ENCODE measurements at regions not wholly inside any gene's neighbourhood (a gene's known extent, or its start where the extent isn't known, plus 50 kb on each side); places are given as distances from the start of the nearest gene placed in this dataset.

- DNase-seq = no peak
Observed at GRCh38 chr20:60288945-60289344, 330.7 kb downstream of the CDH26 start.

- no peak for DNase-seq
Observed at GRCh38 chr20:60292001-60292520, 333.8 kb downstream of the CDH26 start.

- no peak for DNase-seq
Observed at GRCh38 chr20:60294632-60295031, 336.4 kb downstream of the CDH26 start.

GRCh38 chr20:60295214-60295613 is 337.0 kb downstream of the CDH26 start:
- no peak for DNase-seq

- no peak for DNase-seq
Observed at GRCh38 chr20:60297649-60298048, 339.4 kb downstream of the CDH26 start.

- no peak for DNase-seq
Observed at GRCh38 chr20:60298647-60299046, 340.4 kb downstream of the CDH26 start.

GRCh38 chr20:60299951-60300350 is 341.7 kb downstream of the CDH26 start:
- DNase-seq = no peak

GRCh38 chr20:60300374-60300773 is 342.2 kb downstream of the CDH26 start:
- DNase-seq = no peak

- DNase-seq = no peak
Observed at GRCh38 chr20:60302875-60303274, 344.7 kb downstream of the CDH26 start.

- no peak for DNase-seq
Observed at GRCh38 chr20:60304026-60304590, 345.9 kb downstream of the CDH26 start.

GRCh38 chr20:60304931-60305330 is 346.7 kb downstream of the CDH26 start:
- DNase-seq = no peak

GRCh38 chr20:60306105-60306504 is 347.9 kb downstream of the CDH26 start:
- DNase-seq = no peak

- no peak for DNase-seq
Observed at GRCh38 chr20:60306551-60306950, 348.3 kb downstream of the CDH26 start.

- no peak for DNase-seq
Observed at GRCh38 chr20:60310560-60311349, 352.5 kb downstream of the CDH26 start.

GRCh38 chr20:60313191-60313590 is 355.0 kb downstream of the CDH26 start:
- no peak for DNase-seq

- DNase-seq = no peak
Observed at GRCh38 chr20:60313614-60314013, 355.4 kb downstream of the CDH26 start.

- DNase-seq = no peak
Observed at GRCh38 chr20:60314727-60315126, 356.5 kb downstream of the CDH26 start.

- no peak for DNase-seq
Observed at GRCh38 chr20:60316476-60317158, 358.4 kb downstream of the CDH26 start.

GRCh38 chr20:60317401-60317800 is 359.2 kb downstream of the CDH26 start:
- DNase-seq = no peak

- DNase-seq = no peak
Observed at GRCh38 chr20:60321601-60322000, 363.4 kb downstream of the CDH26 start.

- no peak for DNase-seq
Observed at GRCh38 chr20:60326821-60327220, 368.6 kb downstream of the CDH26 start.

GRCh38 chr20:60327971-60328660 is 369.9 kb downstream of the CDH26 start:
- DNase-seq = no peak

- no peak for DNase-seq
Observed at GRCh38 chr20:60330461-60330860, 372.2 kb downstream of the CDH26 start.

Data from activated CD4-positive, alpha-beta T cell treated with anti-CD3 and anti-CD28 coated beads, Interleukin-10, Interleukin-2, amounts not matched to agents 100 ng/mL and 50 ng/mL, durations not matched to agents 16 hours and 8 hours (primary cell).